ENCODE measurements at regions not wholly inside any gene's neighbourhood (a gene's known extent, or its start where the extent isn't known, plus 50 kb on each side); places are given as distances from the start of the nearest gene placed in this dataset.

GRCh38 chr6:67898875-67899274 is 736.2 kb upstream of the ADGRB3 start:
- no peak for DNase-seq (ENCODE audit: low read depth)
- TF ChIP-seq, protein P1, sequence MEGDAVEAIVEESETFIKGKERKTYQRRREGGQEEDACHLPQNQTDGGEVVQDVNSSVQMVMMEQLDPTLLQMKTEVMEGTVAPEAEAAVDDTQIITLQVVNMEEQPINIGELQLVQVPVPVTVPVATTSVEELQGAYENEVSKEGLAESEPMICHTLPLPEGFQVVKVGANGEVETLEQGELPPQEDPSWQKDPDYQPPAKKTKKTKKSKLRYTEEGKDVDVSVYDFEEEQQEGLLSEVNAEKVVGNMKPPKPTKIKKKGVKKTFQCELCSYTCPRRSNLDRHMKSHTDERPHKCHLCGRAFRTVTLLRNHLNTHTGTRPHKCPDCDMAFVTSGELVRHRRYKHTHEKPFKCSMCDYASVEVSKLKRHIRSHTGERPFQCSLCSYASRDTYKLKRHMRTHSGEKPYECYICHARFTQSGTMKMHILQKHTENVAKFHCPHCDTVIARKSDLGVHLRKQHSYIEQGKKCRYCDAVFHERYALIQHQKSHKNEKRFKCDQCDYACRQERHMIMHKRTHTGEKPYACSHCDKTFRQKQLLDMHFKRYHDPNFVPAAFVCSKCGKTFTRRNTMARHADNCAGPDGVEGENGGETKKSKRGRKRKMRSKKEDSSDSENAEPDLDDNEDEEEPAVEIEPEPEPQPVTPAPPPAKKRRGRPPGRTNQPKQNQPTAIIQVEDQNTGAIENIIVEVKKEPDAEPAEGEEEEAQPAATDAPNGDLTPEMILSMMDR (conservative IDR thresholded peaks at IDR 0.05; ENCODE audit: control insufficient read depth, insufficient read depth, low read depth, low read length), result no peak
- no peak overlapping the region for H3K4me3 ChIP-seq (ENCODE audit: control insufficient read depth, low read depth, low read length)

GRCh38 chr6:67897998-67898607 is 737.0 kb upstream of the ADGRB3 start:
- no peak overlapping the region for H3K4me3 ChIP-seq (ENCODE audit: control insufficient read depth, low read depth, low read length)
- TF ChIP-seq, protein P1 (conservative IDR thresholded peaks at IDR 0.05; ENCODE audit: control insufficient read depth, insufficient read depth, low read depth, low read length), result no peak
- DNase-seq (ENCODE audit: low read depth), result no peak

DNA sequence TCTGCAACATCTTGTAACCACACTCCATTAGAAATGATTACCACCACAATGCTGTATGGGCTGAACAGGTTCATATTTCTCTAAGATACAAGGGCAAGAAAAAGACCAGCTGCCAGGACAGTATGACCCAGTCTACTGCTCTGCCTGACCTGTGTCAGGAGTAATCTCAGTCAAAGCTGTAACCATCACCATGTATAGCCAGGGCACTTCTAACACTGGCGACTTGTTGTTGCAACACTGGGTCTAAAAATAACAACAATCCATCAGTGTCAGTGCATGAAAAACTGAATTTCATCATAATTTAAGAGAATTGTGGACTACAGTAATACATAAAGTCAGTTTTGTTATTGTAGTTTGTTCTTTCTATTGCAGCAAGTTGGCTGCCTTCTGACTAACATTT is 738.6 kb upstream of the ADGRB3 start:
- TF ChIP-seq, protein P1 (conservative IDR thresholded peaks at IDR 0.05; ENCODE audit: control insufficient read depth, insufficient read depth, low read depth, low read length), result no peak
- peak; percentile 19 for DNase-seq (ENCODE audit: low read depth)
- no peak overlapping the region for H3K4me3 ChIP-seq (ENCODE audit: control insufficient read depth, low read depth, low read length)

DNA sequence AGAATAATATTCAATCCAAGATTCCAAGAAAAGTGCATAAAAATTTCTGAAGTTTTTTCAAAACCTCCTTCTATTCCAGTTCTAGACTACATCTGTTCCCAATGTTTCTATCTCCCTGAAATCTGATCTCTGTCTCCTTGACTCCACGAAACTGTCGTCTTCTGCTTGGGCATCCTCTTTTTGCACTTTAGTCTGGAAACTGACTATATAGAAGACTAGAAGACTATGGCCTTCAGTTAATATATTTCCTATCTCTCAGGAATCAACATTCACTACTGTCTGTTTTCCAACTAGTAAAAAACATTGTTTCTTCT is 745.4 kb upstream of the ADGRB3 start:
- TF ChIP-seq, protein P1 (conservative IDR thresholded peaks at IDR 0.05; ENCODE audit: control insufficient read depth, insufficient read depth, low read depth, low read length), result no peak
- no peak overlapping the region for H3K4me3 ChIP-seq (ENCODE audit: control insufficient read depth, low read depth, low read length)
- DNase-seq (ENCODE audit: low read depth), result peak; percentile 15

DNA sequence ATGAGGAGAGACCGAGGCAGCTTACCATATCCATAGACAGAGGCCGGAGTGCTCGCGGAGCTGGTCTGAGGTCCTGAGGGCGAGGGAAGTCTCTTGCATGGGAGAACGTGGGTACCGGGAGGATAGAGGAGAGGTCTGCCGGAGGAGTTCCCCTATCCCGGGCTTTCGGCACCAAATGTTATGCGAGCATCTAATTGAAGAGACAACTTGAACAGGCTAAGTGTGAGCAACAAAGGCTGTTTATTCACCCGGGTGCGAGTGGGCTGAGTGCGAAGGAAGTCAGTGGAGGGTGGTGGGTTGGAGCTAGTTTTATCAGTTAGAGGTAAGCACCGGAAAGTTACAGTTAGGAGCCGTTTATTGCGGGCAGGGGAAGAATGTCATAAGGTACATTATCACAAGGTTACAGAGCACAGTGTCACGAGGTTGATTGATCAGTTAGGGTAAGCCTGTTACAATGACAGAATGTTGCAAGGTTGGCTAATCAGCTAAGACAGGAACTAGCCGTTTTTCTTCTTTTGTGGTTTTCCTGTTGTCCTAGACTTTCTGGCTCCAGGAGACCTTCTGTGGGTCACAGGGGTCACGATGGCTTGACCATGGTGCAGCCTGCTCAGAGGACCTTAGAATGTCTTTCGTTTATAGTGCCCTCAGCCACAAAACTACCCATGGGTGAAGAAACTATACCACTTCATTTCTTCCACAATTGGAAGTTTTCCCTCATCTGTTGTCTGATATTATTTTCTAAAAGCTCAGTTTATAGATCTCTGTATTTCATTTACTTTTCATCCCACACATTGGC is 746.0 kb upstream of the ADGRB3 start:
- TF ChIP-seq, protein P1 (conservative IDR thresholded peaks at IDR 0.05; ENCODE audit: control insufficient read depth, insufficient read depth, low read depth, low read length), result no peak
- no peak overlapping the region for H3K4me3 ChIP-seq (ENCODE audit: control insufficient read depth, low read depth, low read length)
- no peak for DNase-seq (ENCODE audit: low read depth)

DNA sequence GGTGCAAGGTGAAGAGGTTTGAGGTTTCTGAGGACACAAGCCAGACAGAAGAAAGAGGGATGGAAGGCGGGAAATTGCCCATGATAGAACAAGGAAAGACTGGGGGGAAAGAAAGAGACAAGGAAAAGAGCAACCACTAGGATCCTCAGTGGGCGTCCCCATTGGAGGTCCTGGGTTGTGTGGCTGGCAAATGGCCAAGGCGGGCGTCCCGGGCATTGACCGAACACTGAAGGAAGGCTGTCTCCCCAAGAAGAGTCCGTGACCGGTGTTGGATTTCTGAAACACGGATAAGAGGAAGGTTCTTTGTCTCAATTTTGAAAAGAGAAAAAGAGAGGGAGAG is 746.6 kb upstream of the ADGRB3 start:
- no peak overlapping the region for H3K4me3 ChIP-seq (ENCODE audit: control insufficient read depth, low read depth, low read length)
- TF ChIP-seq, protein P1 (conservative IDR thresholded peaks at IDR 0.05; ENCODE audit: control insufficient read depth, insufficient read depth, low read depth, low read length), result no peak
- DNase-seq (ENCODE audit: low read depth), result no peak
